CD4-positive, alpha-beta T cell treated with Interleukin-10 for 1 hour (primary cell): ENCODE measurements at regions not wholly inside any gene's neighbourhood (a gene's known extent, or its start where the extent isn't known, plus 50 kb on each side); places are given as distances from the start of the nearest gene placed in this dataset.
"Not testable (repeated sequence)": the region's sequence is repeated elsewhere in the genome, so short reads cannot be mapped to it uniquely, and the experiment has no call there.

ENCODE experiments used
- DNase-seq: peaks from one replicate; pipeline ENCODE4 v3.0.0-alpha.2; 2020

DNA sequence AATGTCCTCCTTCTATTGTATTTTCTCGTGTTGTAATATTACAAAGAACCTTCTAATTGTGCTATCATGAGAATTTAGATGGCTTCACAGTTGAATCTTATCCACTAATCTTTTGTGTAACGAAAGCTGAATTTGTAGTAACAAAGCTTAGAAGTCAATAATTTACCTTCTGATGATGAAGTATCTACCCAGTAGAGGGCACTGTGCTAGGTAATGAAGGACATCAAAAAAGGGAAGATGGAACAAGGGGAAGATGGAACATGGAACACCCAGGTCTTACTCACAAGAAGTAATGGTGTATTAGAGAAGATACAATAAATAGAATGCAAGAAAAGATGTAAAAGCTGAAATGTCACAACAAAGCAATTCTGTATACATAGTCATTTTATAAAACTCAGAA is 131.0 kb upstream of the CCNG1 start:
- DNase-seq, result no peak

DNA sequence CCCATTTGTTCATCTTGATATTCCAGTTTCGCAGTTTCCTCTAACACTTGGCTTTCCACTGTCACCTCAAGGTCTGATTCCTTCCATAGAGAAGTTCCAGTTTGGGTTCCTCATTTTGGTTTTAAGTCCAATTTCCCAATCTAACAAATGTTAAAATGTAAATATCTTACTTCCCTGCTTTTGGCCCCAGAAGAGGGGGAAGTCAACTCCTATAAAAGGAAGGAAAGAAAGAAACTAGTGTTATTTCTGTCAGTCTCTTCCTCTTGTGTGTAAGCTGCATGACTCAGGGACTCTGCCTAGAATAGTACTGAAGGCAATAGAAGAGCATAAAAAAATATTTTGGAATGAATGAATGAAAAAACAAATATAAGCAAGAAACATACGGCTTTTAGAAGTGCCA is 127.5 kb upstream of the CCNG1 start:
- DNase-seq, result no peak

DNA sequence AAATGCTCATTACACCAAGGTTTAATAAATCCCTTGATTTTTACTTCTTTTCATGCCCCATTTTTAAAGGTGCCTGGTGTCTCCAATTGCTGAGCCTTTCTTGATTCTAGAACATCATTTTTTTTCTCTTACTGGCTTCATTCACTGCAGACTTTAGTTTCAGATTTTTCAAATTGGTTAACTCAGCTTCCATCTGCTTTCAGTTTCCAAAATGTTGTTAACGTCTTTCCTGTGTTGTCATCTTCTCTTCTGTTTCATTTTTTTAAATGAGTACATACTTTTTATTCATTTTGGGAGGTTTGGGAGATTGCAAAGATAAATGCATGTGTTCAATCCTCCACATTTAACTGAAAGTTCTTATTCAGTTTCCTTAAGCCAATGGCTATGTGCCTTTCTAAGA is 126.4 kb upstream of the CCNG1 start:
- DNase-seq, result no peak

DNA sequence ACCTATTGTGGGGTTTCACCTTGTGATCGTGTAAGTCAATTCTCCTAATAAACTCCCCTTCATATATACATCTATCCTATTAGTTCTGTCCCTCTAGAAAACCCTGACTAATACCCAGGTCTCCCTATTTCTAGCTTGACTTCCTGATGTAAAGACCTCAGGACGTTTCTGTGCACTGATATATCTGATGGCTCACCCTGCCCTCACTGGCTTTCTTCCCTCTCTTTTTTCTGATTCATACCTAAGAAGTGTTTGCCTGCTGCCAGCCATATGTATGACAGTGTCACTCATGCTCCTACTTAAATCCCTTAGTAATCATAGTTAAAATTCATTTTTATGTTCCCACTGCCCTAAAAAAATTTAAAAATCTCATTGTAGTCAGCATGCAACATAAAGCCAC is 124.8 kb upstream of the CCNG1 start:
- no peak for DNase-seq

DNA sequence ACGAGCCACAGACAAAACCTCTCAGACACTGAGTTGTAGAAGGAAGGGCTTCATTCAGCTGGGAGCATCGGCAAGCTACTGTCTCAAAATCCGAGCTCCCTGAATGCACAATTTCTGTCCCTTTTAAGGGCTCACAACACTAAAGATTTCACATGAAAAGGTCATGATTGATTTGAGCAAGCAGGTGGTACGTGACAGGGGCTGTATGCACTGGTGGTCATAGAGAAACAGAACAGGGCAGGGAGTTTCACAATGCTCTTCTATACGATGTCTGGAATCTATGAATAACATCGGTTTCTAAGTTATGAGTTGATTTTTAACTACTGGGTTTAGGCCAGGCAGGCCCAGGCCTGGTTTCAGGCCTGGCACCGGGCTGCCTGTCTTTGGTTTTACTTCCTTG is 124.3 kb upstream of the CCNG1 start:
- DNase-seq, result not testable (repeated sequence)

DNA sequence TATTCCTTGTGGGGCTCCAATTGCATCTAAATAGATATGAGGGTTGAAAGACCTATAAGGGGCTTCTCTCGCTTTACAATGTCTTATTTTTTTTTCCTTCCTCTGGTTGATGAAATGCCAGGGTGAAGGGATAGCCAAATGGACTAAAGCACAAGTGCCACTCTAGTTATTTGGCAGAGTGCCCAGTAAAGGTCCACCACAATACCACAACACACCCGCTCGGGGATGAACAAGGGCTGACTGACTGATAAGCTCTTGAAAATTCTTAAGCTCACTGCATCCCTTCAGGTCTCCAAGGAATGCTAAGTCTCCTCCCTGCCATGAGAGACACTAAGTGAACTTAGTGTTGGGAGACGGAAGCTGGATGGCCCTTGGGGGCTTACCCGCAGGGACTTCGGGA is 121.0 kb upstream of the CCNG1 start:
- not testable (repeated sequence) for DNase-seq

DNA sequence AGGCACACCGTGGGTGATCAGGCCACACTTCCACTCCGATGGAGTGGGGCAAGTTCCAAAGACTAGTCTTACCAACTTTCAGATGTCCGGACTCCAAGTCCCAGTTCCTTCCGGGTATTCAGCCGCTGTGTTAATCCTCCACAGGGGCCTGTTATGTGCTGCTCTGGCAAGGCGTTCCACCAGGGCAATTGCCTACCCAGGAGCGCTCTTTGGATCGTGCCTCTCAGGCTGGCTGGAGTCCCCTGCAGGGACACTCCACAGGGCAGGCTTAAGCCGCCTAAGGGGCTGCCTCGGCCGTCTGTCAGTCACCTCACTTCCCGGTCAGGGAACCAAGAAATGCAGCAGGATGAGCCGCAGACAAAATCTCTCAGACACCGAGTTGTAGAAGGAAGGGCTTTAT is 118.7 kb upstream of the CCNG1 start:
- DNase-seq, result no peak

DNA sequence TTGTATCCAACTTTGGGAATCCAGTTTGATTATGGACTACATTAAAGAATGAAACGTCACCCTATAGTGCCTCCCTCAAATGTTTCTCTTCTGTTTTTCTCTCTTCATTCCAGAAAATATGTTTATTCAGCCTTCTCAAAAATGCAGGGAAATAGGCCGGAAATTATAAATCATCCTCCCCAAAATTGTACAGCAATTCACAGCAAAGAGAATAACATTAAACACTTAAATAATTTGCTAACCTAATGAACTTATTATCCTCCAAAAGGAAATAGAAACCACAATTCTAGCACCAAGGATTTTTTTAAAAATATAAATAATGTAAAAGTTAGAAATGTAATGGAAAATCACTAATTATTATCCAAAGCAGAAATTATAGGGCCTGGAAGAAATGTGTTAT is 115.9 kb upstream of the CCNG1 start:
- no peak for DNase-seq

DNA sequence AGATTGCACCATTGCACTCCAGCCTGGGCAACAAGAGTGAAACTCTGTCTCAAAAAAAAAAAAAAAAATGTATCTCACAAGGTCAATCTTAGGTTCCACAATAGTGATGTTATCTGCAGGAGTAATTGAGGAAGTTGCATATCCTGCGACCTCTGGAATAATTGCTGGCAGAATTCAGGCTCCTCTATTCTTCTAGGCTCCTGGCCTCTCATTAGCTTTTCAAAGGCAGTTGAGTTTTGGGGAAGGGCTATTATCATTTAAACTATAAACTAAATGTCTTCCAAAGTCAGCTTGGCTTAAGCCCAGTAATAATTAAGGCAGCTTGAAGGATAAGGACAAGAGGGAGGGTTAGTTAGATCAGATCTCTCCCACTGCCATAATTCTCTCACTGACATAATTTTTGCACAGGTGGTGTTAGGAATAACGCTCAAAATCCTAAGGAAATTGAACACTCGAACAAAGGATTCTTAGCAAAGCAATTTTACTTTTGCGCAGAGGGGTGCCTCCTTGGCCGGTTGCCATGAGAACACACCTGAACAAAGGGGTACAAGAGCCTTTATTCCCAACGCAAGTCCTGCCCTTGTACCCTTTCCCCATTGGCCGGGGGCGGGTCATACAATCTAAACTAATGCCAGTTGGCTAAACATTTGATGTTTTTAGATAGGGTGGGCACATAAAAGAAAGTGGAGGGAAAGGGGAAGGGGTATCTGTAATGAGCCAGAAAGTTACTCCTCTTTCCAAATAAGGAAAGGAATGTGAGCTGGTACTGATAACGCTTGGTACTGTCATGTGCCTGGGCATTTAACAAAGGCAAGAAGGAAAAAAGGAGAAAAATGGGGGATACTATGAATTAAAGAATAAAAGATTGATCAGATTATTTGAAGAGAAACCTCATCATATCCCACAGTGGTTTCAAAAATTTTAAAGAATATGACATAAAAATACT is 106.4 kb upstream of the CCNG1 start:
- no peak for DNase-seq

DNA sequence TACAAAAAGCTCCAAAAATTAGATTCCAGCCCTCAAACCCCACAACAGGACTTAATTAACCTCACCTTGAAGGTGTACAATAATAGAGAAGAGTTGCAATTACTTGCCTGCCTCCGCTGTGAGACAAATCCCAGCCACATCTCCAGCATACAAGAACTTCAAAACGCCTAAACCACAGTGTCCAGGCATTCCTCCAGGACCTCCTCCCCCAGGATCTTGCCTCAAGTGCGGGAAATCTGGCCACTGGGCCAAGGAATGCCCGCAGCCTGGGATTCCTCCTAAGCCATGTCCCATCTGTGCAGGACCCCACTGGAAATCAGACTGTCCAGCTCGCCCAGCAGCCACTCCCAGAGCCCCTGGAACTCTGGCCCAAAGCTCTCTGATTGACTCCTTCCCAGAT is 101.3 kb upstream of the CCNG1 start:
- DNase-seq, result not testable (repeated sequence)

DNA sequence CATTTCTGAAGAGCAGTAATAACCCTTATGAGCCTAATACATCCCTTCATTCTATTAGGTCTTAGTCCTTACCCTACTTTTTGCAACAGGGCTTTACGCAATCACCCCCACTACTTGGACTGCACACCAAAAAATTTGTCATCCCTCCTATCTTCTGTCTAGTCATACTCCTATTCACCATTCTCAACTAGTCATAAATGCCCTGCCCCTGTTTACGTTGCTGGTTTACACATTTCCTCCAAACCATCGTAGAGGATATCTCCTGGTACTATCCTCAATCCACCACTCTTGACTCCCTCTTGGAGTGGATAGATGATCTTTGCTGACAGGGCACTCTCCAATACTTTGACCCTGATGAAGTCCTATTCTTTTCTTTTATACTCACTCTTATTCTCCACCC is 98.2 kb upstream of the CCNG1 start:
- no peak for DNase-seq

DNA sequence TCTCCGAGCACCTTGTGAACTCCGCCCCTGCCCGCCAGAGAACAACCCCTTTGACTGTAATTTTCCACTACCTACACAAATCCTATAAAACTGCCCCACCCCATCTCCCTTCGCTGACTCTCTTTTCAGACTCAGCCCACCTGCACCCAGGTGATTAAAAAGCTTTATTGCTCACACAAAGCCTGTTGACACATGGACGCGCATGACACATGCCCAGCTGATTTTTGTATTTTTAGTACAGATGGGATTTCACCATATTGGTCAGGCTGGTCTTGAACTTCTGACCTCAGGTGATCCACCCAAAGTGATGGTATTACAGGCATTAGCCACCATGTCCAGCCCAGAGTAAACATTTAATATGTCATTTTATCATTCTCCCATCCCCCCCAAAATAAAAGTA is 97.0 kb upstream of the CCNG1 start:
- DNase-seq, result not testable (repeated sequence)

DNA sequence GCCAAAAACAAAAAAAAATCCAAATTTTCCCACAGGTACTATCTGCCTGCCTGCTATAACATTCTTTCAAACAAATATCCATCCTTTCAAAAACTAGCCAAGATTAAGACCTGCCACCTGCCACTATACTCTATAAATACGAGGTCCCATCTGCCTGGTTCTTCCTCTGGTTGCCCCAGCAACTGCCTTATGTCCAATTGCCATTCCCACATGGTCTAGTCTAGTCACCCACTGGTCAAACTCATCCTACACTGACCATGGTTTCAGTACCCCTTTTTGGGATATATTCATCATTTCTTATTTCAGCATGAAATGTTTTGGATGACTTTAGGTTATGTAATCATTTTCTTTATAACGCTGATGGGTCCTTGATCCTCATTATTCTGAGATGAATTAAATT is 95.1 kb upstream of the CCNG1 start:
- no peak for DNase-seq

DNA sequence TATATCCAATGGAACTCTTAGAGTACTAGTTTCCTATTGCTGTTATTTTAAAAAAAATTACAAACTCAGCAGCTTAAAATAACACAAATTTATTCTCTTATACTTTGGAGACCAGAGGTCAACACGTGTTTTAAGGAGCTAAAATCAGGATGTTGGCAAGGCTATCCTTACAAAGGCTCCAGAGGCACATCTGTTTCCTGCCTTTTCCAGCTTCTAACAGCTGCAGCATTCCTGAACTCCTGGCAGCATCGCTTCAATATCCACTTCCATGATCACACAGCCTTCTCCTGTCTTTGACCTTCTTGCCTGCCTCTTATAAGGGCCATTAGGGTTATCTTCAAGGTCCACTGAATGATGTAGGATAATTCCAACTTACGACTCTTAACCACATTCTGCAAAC is 92.2 kb upstream of the CCNG1 start:
- DNase-seq, result no peak

DNA sequence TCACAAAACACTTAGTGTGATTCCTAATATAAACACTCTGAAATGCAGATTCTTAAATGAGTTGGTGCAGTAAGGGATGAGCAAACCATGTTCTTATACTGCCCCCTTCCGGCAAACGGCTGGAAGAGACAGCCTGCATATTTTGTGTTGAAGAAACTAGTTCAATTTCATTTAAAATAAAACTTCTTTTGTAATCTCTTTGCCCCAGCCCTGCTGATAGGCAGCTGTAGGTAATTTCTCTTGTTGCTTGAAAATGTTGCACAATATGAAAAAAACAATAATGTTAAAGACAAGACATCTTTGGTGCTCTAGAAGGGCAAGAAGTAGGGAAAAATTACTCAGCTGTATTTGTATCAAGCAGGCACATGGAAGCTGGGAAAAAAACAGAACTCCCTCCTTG is 89.7 kb upstream of the CCNG1 start:
- DNase-seq, result peak; percentile 57

DNA sequence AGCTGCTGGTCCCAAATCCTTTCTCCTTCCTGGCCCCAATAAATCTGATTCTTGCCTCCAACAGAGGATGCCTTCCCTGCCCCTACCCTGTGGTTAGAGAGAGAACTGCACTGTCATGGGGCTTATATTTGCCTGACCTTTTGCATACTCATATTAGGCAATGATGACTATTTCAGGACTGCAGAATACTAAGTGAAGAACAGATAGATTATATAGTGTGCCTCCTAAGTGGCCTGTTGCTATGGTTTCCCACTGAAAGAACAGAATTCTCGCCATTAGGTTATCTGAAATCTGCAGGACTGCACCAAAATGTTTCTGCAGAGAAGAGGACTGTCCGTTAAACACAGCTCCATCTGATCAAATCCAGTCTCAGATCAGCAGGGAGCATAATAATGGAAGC is 87.3 kb upstream of the CCNG1 start:
- DNase-seq, result no peak

DNA sequence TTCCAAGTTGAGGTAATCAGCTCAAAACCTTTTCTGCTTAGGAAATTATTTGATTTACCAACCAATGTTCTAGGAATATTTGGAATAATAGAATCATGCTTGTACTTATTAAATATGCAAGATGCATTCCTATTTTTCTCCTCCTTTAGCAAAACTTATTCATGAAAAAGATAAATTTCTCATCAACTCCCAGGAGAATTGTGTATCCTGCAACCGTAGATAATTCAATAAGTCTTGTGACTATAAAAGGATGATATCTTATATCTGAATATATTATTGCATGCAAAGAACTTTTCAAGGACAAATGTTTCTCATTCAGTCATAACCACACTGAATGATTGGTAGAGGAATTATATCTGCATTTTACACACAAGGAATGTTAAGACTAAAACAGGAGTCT is 84.9 kb upstream of the CCNG1 start:
- no peak for DNase-seq

DNA sequence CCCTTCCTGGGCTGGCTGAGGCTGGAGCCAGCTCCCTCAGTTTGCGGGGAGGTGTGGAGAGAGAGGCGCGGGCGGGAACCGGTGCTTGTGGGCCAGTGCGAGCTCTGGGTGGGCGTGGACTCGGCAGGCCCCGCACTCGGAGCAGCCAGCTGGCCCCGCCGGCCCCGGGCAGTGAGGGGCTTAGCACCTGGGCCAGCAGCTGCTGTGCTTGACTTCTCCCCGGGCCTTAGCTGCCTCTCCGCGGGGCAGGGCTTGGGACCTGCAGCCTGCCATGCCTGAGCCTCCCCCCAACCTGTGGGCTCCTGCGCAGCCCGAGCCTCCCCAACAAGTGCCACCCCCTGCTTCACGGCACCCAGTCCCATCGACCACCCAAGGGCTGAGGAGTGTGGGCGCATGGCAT is 81.6 kb upstream of the CCNG1 start:
- DNase-seq, result not testable (repeated sequence)

DNA sequence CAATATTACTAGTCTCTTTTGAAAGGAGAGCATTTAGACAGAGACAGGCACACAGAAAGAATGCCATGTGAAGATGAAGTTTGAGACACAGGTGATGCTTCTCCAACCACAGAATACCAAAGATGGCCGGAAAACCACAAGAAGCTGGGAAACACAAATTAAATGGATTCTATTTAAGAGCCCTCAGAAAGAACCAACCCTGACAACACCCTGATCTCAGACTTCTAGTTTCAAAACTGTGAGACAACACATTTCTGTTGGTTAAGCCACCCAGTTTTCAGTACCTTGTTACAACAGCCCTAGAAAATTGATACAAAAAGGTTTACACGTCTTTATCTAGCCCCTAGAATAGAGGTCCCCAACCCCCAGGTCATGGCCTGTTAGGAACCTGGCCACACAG is 79.8 kb upstream of the CCNG1 start:
- DNase-seq, result no peak

DNA sequence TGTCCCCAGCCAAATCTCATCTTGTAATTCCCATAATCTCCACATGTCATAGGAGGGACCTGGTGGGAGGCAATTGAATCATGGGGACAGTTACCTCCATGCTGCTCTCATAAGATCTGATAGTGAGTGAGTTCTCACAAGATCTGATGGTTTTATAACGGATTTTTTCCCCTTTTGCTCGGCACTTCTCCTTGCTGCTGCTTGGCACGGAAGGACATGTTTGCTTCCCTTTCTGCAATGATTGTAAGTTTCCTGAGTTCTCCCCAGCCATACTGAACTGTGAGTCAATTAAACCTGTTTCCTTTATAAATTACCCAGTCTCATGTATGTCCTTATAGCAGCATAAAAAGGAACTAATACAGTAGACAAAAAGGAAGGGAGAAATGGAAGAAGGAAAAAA is 76.7 kb upstream of the CCNG1 start:
- no peak for DNase-seq

DNA sequence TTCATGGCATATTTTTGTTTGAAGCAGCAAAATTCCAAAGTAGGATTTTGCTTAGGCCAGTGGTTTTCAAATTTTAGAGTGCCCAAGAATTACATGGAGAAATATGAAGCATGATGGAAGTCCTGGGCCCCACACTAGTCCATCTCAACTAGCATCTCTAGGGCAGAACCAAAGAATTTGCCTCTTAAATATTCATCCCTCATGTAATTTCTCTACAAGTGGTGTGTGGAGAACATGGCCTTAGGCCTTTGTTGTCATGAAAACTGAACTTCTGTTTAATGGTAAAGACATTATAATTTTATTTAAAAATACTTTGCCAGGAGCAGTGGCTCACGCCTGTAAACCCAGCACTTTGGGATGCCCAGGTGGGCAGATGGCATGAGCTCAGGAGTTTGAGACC is 75.9 kb upstream of the CCNG1 start:
- DNase-seq, result no peak

DNA sequence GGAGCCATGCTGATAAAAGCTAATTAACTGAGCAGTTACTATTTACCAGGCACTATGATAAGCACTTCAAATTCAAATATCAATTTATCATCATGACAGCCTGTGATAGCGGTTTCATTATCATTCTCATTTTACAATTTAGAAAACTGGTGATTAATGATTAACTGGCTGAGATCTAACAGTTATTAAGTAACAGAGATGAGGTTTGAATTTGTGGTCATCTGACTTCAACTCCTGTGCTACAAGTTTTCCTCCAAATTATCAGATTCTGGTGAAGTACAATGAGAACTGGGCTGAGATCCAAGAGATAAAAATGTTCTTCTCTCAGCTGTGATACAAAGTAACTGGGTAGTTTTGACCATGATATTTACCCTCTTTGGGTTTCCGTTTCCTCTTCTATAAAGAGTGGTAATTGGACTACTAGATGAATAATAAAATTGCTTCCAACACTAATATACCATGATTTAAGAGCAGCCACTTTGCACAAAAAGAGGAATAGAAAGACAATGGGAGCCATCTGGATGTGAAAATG is 74.5 kb upstream of the CCNG1 start:
- no peak for DNase-seq

DNA sequence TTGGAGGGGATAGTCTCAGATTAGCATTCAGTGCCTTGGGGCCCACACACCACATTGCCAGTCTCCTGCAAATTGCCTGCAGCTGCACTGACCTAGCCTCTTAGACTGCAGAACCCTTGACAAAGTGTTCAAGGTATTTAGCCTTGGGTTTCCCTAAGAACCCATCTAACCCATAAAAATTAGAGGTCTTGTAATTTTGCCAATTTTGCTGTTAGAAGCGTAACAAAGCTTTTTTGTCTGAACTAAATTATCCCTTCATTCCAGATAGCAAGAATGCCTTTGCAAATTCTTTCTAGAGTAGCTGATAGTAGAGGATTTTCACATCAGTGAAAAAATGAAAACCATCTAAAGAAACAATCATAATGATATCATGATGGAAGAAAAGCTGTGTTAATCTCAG is 74.0 kb upstream of the CCNG1 start:
- no peak for DNase-seq

DNA sequence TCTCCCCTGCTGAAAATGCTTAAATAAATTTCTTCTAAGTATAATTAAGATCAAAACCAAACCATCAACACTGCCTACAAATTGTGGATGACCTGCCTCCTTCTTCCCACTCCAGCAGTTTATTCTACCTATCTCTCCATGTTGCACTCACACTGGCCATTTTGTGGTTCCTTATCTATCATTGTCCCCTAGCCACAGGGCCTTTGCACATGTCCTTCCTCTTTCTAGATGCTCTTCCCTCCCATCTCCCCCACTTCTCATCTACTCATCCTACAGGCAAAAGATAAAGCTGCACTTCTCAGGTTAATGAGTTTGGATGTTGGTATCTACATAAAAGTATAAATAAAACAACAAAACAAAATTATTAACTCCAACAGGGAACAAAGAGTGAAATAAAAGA is 70.6 kb upstream of the CCNG1 start:
- no peak for DNase-seq
